ENCODE measurements at regions not wholly inside any gene's neighbourhood (a gene's known extent, or its start where the extent isn't known, plus 50 kb on each side); places are given as distances from the start of the nearest gene placed in this dataset.

- TF ChIP-seq REST (IDR thresholded peaks at IDR 0.05; ENCODE audit: unreplicated experiment), result no peak
- TF ChIP-seq, protein P1, sequence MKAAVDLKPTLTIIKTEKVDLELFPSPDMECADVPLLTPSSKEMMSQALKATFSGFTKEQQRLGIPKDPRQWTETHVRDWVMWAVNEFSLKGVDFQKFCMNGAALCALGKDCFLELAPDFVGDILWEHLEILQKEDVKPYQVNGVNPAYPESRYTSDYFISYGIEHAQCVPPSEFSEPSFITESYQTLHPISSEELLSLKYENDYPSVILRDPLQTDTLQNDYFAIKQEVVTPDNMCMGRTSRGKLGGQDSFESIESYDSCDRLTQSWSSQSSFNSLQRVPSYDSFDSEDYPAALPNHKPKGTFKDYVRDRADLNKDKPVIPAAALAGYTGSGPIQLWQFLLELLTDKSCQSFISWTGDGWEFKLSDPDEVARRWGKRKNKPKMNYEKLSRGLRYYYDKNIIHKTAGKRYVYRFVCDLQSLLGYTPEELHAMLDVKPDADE (IDR thresholded peaks at IDR 0.05), result no peak
Measured at GRCh38 chr2:42971947-42972736, 179.8 kb upstream of the HAAO start (continued).

GRCh38 chr2:42971381-42971780, 179.0 kb upstream of the HAAO start:
- H3K36me3 Mint-ChIP-seq (ENCODE audit: low read depth), result no peaks in the 10 kb centered on the region; the same call in 2 of the 3 replicates
- H3K36me3 ChIP-seq (ENCODE audit: insufficient read depth), result no peaks in the 10 kb centered on the region
- TF ChIP-seq, protein P1 (IDR thresholded peaks at IDR 0.05), result no peak
- TF ChIP-seq JUNB (IDR thresholded peaks at IDR 0.05; ENCODE audit: unreplicated experiment), result no peak
- no peak for TF ChIP-seq EZH2phosphoT487 (IDR thresholded peaks at IDR 0.05; ENCODE audit: unreplicated experiment)
- TF ChIP-seq EZH2 (IDR thresholded peaks at IDR 0.05; ENCODE audit: low read depth, unreplicated experiment), result no peak
- no peak for TF ChIP-seq REST (IDR thresholded peaks at IDR 0.05; ENCODE audit: unreplicated experiment)
- no peak for TF ChIP-seq STAT1 (IDR thresholded peaks at IDR 0.05; ENCODE audit: unreplicated experiment)
- H3K27me3 Mint-ChIP-seq (ENCODE audit: insufficient read depth, low read depth, poor library complexity), result peaks cover 11% of the 10 kb centered on the region
- H3K4me1 ChIP-seq (ENCODE audit: insufficient read depth), result peaks cover 7% of the 10 kb centered on the region; the same call in 1 of the 2 replicates
- ATAC-seq (no peak), DNase-seq (ENCODE audit: low spot score) (no peak)
- no peak overlapping the region for H3K4me3 Mint-ChIP-seq
- no peak overlapping the region for H3K4me2 ChIP-seq
- H3K4me3 ChIP-seq, result no peak overlapping the region
- no peaks in the 10 kb centered on the region for H4K20me1 ChIP-seq (replicated peaks; ENCODE audit: insufficient read depth)
- no peak overlapping the region for H3K27ac ChIP-seq (ENCODE audit: low read depth)
- H3K27me3 ChIP-seq (ENCODE audit: insufficient read depth), result no peaks in the 10 kb centered on the region
- no peaks in the 10 kb centered on the region for H3K79me2 ChIP-seq (replicated peaks; ENCODE audit: insufficient read depth)
- no peak overlapping the region for H3K27ac Mint-ChIP-seq
- H3K4me1 Mint-ChIP-seq, result peaks cover 12% of the 10 kb centered on the region
- no peaks in the 10 kb centered on the region for H3K9me3 Mint-ChIP-seq
- H3F3A ChIP-seq (replicated peaks; ENCODE audit: low read depth), result no peaks in the 10 kb centered on the region
- no peak overlapping the region for H2AFZ ChIP-seq
- no peaks in the 10 kb centered on the region for H3K9me2 ChIP-seq (ENCODE audit: insufficient read depth)

All from GM23338 (cell line).